ENCODE measurements at regions not wholly inside any gene's neighbourhood (a gene's known extent, or its start where the extent isn't known, plus 50 kb on each side); places are given as distances from the start of the nearest gene placed in this dataset.

- DNase-seq (ENCODE audit: low spot score) (no peak), ATAC-seq (ENCODE audit: low FRiP score) (peak; percentile 96)
- no peak for TF ChIP-seq CTCF (IDR thresholded peaks at IDR 0.05)
Measured at GRCh38 chr2:189285962-189286645, 106.5 kb upstream of the COL5A2 start.

GRCh38 chr2:189287363-189287762 is 107.8 kb upstream of the COL5A2 start:
- ATAC-seq (ENCODE audit: low FRiP score) (no peak), DNase-seq (ENCODE audit: low spot score) (no peak)
- no peak for TF ChIP-seq CTCF (IDR thresholded peaks at IDR 0.05)

GRCh38 chr2:189287982-189288521 is 108.5 kb upstream of the COL5A2 start:
- ATAC-seq (ENCODE audit: low FRiP score) = no peak
- TF ChIP-seq CTCF (IDR thresholded peaks at IDR 0.05) = no peak

GRCh38 chr2:189291460-189291859 is 111.9 kb upstream of the COL5A2 start:
- no peak for ATAC-seq (ENCODE audit: low FRiP score)
- DNase-seq (ENCODE audit: low spot score) = no peak
- no peak for TF ChIP-seq CTCF (IDR thresholded peaks at IDR 0.05)

More at GRCh38 chr2:189287982-189288521, 108.5 kb upstream of the COL5A2 start:
- no peak for DNase-seq (ENCODE audit: low spot score)

GRCh38 chr2:189293164-189293563 is 113.6 kb upstream of the COL5A2 start:
- DNase-seq (ENCODE audit: low spot score) (no peak), ATAC-seq (ENCODE audit: low FRiP score) (no peak)
- no peak for TF ChIP-seq CTCF (IDR thresholded peaks at IDR 0.05)

- DNase-seq (ENCODE audit: low spot score) = no peak
- ATAC-seq (ENCODE audit: low FRiP score) = no peak
- TF ChIP-seq CTCF (IDR thresholded peaks at IDR 0.05) = no peak
Measured at GRCh38 chr2:189297446-189297845, 117.9 kb upstream of the COL5A2 start.

GRCh38 chr2:189298038-189298437 is 118.5 kb upstream of the COL5A2 start:
- ATAC-seq (ENCODE audit: low FRiP score) (no peak), DNase-seq (ENCODE audit: low spot score) (no peak)
- TF ChIP-seq CTCF (IDR thresholded peaks at IDR 0.05) = no peak

Measured in omental fat pad (tissue), 3 donors.